ENCODE measurements at regions not wholly inside any gene's neighbourhood (a gene's known extent, or its start where the extent isn't known, plus 50 kb on each side); places are given as distances from the start of the nearest gene placed in this dataset.
"Not testable (repeated sequence)": the region's sequence is repeated elsewhere in the genome, so short reads cannot be mapped to it uniquely, and the experiment has no call there.

DNA sequence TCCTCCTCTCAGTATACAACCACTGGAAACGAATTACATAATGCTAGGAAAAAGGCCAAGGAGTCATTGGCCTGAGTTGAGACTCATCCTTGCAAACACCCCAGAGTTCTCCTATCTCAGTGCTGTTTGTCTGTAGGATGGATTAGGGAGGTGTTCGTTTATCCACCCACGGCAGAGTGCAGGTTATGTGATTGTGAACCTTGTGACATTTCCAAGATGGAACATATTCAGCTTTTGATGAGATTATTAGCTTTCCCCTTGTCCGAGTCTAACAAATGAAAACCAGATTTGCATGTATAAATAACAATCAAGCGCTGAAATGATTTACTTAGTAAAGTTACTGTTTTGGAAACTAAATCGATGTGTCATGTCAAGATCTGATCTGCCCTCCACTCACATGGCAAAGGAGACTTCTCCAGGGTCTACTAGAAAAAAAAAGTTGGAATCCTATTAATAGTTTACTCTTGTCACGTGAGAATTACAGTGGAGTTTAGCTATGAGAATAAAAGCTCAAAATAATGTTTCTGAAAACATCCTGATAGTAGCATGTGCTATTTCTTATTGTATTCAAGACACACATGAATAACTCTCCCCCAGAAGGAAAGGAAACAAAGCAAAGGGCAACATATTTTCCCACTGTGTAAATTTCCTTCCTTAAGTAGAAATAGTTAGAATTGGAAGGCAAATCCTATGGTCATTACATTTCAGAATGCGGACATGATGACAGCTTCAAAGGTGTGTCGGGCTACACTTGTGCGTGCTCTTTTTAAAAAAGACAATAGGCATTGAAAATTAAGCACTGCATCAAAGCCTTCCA is 600.4 kb downstream of the EBF1 start:
- no peak for DNase-seq (ENCODE audit: low read depth)

DNA sequence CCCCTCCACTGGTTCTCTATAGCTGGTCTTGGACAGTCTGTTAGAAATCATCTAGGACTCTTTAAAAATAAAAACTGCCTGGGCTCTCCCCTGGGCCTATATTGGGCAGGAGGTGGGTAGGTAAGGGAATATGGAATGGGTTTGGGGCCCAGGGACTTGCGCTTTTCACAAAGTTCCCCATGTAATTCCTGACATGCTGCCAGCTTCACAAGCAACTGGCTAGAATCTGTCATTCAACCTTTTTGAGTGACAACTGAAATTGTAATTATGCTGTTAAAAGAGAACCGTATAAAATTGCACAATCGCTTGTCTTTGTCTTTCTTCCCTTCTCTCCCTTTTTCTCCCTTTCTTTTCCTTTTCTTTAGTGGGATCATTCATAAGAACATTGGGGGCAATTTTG is 603.1 kb downstream of the EBF1 start:
- DNase-seq (ENCODE audit: low read depth) = no peak
- in situ Hi-C loops (cut with HindIII; ENCODE audit: low pct_unique_long_range_greater_than_20kb, low sequenced_read_pairs) = no loop called here

More for the DNA sequence above, 600.4 kb downstream of the EBF1 start:
- in situ Hi-C loops (cut with HindIII; ENCODE audit: low pct_unique_long_range_greater_than_20kb, low sequenced_read_pairs) = no loop called here

DNA sequence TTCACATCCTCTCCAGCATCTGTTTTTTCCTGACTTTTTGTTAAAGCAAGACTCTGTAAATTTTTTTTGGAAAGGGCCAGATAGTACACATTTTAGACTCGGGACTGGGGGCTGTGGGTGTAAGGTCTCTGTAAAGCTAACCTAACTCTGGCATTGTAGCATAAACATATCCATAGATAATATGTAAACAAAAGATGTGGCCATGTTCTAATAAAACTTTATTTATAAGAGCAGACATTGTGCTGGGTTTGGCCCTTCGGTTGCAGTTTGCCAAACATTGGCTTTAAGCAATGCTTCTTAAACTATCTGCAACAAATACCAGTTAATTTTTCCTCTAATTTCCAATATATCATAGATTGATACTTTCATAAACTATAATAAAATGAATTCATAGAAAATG is 605.2 kb downstream of the EBF1 start:
- DNase-seq (ENCODE audit: low read depth) = no peak
- in situ Hi-C loops (cut with HindIII; ENCODE audit: low pct_unique_long_range_greater_than_20kb, low sequenced_read_pairs) = no loop called here

DNA sequence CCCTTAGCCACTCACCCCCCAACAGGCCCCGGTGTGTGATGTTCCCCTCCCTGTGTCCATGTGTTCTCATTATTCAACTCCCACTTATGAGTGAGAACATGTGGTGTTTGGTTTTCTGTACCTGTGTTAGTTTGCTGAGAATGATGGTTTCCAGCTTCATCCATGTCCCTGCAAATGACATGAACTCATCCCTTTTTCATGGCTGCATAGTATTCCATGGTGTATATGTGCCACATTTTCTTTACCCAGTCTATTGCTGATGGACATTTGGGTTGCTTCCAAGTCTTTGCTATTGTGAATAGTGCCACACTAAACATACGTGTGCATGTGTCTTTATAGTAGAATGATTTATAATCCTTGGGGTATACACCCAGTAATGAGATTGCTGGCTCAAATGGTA is 605.7 kb downstream of the EBF1 start:
- DNase-seq (ENCODE audit: low read depth); in situ Hi-C loops (cut with HindIII; ENCODE audit: low pct_unique_long_range_greater_than_20kb, low sequenced_read_pairs): not testable (repeated sequence)

DNA sequence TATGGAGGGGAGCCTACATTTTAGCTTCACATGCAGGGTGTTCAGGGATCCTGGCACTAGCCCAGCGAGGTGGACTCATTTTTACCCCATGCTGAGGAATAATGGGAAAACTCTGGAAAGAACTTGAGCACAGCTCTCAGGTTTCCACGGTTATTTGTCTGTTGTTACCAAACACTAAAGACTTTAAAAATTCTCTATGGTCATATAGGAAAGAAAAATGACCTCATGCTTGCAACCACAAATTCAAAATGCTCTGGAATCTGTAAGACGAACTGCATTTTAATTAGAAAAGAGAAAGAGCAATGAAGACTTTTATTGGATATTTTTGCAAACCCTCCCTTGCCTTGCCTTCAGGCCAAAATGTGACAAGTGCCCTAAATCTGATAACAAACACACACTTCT is 606.9 kb downstream of the EBF1 start:
- in situ Hi-C loops (cut with HindIII; ENCODE audit: low pct_unique_long_range_greater_than_20kb, low sequenced_read_pairs) = no loop called here
- no peak for DNase-seq (ENCODE audit: low read depth)

DNA sequence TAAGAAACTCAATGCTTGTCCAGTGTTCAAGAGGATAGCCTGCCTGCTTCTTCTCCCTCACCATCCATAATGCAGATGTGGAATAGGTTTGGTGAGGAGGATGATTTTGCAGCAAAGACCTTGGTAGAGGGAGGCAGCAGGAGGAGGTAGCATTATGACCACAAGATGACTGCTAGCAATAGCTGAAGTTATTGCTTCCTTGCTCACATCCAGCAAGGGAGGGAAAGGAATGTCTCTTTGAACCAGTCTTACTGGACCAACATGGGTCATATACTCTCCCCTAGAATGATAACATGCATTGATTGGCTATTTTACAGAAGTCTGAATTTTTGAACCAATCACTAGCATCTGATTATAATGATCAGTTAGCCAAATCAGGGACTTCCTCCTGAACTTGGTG is 607.6 kb downstream of the EBF1 start:
- in situ Hi-C loops (cut with HindIII; ENCODE audit: low pct_unique_long_range_greater_than_20kb, low sequenced_read_pairs) = no loop called here
- DNase-seq (ENCODE audit: low read depth) = no peak

DNA sequence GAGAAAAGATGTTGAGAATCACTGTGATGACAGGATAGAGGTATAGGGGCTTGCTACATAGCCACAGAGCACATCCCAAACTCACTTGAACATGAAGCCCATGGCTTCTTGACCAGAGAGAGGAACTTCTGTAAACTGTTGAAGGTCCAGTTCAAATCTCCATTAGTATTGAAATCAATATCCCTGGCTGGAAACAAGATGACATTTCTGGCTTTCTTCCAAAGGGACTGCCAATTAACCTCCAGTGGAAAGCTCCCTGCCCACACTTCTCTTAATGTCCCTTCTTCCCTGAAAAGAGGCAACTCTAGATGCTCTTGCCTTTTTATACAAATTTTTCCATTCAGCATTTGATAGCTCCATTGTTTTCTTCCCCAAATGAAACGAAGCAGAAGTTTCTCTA is 612.1 kb downstream of the EBF1 start:
- in situ Hi-C loops (cut with HindIII; ENCODE audit: low pct_unique_long_range_greater_than_20kb, low sequenced_read_pairs) = no loop called here
- DNase-seq (ENCODE audit: low read depth) = no peak

DNA sequence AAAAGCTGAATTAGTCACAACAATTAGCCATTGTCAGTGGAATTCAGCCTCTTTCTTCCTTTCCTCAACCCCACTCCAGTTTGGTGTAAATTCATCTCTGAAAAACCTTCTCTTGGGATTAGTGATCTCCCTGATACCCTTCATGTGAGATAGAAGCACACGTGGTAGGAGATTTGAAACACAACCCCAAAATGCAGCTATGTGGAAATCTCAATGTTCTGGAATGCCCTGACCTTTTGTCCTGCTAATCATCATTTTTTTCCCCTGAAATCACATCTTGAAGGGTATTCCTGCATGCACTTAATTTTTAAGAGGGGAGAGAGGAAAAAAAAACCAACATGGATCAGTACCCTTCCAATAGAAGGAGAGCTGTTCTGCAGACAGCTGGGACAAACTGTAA is 612.6 kb downstream of the EBF1 start:
- no peak for DNase-seq (ENCODE audit: low read depth)
- in situ Hi-C loops (cut with HindIII; ENCODE audit: low pct_unique_long_range_greater_than_20kb, low sequenced_read_pairs) = no loop called here

DNA sequence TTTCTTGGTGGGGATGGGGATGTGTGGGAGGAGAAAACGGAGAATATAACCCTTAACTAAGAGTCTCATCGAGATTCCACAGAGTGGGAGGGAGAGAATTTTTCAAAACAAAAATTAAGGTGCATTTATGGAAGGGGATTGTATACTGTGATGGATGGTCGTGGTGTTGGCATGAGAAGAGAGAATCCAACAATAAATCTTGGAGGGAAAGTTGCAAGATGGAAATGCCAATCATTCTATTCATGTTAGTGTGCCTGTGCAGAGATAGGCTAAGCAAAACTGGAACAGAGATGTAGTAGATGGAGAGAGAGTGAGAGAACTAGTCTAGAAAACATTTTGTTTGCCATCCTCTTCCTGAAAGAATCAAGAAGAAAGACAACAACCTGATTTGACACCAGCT is 613.1 kb downstream of the EBF1 start:
- in situ Hi-C loops (cut with HindIII; ENCODE audit: low pct_unique_long_range_greater_than_20kb, low sequenced_read_pairs) = no loop called here

DNA sequence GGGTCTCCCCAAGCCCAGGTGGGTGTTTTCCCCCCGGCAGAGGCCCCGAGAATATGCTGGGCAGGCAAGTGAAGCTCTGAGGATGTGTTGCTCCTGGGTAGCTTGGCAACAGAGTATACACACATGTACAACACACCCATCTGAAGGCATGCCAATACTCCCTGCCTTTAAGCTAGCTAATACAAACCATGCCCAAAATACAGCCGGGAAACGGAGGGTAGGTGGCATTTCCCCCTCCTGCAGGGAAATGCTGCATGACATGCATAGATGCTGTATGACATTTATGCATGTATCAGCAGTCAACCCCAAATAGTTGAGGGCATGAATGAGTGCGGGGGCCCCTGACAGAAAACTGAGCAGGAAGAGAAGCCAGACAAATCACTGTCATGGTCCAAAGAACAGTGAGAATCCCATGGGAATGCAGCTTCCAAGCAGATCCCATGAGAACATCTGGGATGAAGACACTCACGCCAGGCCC is 614.1 kb downstream of the EBF1 start:
- in situ Hi-C loops (cut with HindIII; ENCODE audit: low pct_unique_long_range_greater_than_20kb, low sequenced_read_pairs) = no loop called here
- no peak for DNase-seq (ENCODE audit: low read depth)

More for the DNA sequence above, 613.1 kb downstream of the EBF1 start:
- DNase-seq (ENCODE audit: low read depth) = no peak

DNA sequence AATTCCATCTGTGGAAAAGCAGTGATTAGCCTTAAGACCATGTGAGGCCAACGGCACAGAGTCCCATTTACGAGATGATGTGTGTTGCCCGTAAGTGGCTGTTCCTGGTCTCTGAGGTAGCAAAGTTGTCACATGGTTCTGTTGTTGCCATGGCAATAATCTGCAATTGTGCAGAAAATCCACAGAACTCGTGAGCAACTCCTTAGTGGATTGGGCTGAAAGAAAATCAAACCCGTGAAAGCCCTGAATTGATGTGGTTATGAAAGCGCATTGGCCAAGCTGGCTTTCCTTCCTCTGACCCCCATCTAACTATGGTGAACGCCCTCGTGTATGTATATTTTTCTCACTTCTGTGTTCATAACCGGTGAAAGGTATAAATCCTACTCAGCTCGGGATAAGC is 614.7 kb downstream of the EBF1 start:
- in situ Hi-C loops (cut with HindIII; ENCODE audit: low pct_unique_long_range_greater_than_20kb, low sequenced_read_pairs) = no loop called here
- DNase-seq (ENCODE audit: low read depth) = no peak

DNA sequence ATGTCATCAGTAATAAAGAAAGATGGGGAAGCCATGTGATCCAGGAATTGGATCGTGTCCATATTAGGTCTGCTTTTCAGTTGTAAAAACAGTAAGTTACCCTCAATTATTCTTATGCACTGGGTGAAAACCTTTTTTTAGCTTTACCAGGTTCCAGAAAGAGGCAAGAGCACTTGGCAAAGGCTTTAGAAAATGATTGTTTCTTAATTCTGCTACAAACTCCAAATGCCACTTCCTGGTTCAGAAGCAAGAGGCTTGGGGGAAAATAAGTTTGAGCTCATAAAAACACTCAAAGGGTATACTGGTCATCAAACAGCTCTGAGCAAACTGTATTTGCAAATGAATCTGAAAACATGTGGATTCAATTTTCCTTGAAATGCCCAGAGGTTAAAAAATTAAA is 615.6 kb downstream of the EBF1 start:
- DNase-seq (ENCODE audit: low read depth) = no peak
- in situ Hi-C loops (cut with HindIII; ENCODE audit: low pct_unique_long_range_greater_than_20kb, low sequenced_read_pairs) = no loop called here

DNA sequence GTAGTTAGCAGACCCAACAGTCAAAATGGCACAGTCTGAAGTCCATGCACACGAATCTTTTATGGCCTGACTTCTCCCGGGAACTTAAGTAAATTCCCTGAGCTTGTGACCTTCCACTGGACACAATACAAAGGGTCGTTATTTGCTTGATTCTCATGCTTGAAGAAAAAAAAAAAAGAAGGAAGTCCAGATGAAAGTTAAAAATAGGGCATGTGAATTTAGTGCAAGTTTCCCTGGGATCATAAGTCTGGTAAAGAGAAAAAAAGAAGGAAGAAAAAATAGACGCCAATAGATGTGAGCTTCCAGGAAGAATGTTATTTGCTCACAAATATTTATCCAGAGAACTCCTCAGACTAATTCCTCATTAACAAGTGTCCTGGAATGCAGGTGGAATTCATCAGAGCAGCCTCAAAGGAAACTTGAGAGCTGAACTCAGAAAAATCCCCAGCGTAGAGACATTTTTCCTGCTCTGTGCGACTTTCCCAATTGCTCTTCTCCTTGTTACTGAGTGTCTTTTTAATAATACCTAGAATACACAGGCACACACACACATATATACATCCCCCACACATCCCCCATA is 616.3 kb downstream of the EBF1 start:
- DNase-seq (ENCODE audit: low read depth) = no peak
- in situ Hi-C loops (cut with HindIII; ENCODE audit: low pct_unique_long_range_greater_than_20kb, low sequenced_read_pairs) = no loop called here

DNA sequence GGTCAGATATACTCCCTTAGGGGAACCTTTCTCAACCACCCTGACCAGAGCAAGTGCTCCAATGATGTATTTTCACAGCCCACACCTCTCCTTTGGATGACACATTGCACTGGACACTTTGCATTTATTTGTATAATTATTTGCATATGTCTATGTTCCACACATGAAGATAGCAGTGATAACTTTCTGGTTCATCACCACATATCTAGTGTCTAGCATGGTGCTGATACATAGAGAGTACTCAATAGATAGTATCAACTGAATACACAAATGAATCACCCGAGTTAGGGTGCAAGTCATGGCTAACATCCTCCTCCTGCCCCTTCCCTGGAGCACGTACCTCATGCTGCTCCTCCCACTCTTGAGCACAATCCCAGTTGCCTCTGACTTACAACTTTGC is 617.6 kb downstream of the EBF1 start:
- no peak for DNase-seq (ENCODE audit: low read depth)
- in situ Hi-C loops (cut with HindIII; ENCODE audit: low pct_unique_long_range_greater_than_20kb, low sequenced_read_pairs) = no loop called here

DNA sequence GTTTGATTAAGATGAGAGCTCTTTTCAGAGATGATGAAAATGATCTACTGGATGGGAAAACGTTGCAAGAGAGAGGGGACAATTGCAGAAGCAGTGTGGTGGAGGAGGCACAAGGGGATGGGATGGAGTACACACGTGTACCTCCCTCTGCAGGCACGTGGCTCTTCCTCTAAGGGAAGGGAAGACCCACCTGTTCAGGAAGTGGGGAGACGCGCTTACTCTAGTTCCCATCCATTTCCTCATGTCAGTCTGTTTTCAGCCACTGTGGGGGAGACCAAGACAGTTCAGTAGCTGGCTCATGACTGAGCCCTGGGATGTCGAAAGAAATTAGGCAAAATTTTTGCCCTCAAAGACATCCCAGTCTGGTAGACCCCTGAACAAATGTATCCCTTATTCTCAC is 619.2 kb upstream of the CLINT1 start:
- in situ Hi-C loops (cut with HindIII; ENCODE audit: low pct_unique_long_range_greater_than_20kb, low sequenced_read_pairs) = no loop called here
- DNase-seq (ENCODE audit: low read depth) = no peak

DNA sequence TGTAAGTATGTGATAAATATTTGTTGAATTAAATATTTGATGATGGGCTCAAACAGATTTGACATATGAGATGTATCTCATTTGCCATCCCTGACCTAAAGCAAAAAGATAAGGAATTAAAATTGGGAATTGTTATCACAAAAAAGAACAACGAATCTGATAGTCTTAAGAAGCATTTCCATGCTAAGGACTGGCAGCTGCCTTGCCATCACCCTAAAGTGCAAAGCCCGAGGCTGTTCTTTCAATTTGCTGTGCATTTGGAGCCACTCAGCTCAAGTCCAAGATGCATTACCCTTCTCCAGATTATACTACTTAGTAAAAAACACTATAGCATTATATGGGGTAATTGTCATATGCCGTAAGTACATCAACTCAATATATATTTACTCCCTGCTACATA is 618.3 kb upstream of the CLINT1 start:
- in situ Hi-C loops (cut with HindIII; ENCODE audit: low pct_unique_long_range_greater_than_20kb, low sequenced_read_pairs) = no loop called here
- no peak for DNase-seq (ENCODE audit: low read depth)

DNA sequence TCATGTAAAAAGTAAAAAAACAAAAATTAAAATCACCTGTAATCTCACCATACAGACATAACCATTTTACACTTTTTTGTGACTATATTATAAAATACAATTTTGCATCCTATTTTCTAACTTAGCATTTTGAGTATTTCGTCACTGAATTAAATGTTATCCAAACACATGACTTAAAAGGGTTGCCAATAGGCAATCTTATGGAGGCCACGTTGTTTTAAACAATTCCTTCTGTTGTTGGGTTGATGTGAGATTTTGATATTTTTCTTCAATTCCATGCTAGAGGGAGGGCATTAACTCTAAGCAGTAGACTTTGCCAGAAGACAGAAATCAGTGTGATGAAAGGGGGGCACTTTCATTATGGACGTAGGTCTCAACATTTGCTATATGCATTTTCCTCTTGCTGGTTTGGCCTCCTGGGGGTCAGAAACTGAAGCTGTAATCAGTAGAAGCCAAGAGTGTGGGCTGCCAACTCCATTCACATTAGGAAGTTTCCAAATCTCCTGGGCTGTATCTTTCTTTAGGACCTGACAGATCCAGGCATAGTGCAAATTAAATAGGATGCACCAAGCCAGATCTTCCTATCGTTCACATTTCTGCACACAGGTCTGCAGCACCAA is 614.2 kb upstream of the CLINT1 start:
- in situ Hi-C loops (cut with HindIII; ENCODE audit: low pct_unique_long_range_greater_than_20kb, low sequenced_read_pairs) = no loop called here
- no peak for DNase-seq (ENCODE audit: low read depth)

DNA sequence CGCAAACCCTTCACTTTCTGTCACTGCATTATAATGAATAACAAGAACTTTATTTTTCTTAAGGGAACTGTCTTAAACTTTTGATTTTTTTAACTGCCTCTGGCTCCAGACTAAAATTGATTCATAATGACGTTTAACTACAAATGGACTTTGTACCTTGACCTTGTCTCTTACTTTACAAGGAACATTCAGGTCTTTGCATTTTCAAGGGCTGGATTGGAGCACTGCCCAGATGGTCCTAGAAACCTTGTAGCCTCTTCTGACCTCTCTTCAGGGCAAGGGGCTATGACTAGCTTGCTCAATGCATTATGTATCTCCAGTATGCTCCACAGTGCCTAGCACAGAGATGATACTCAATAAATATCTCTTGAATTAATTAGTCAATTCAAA is 612.6 kb upstream of the CLINT1 start:
- no peak for DNase-seq (ENCODE audit: low read depth)
- in situ Hi-C loops (cut with HindIII; ENCODE audit: low pct_unique_long_range_greater_than_20kb, low sequenced_read_pairs) = no loop called here

DNA sequence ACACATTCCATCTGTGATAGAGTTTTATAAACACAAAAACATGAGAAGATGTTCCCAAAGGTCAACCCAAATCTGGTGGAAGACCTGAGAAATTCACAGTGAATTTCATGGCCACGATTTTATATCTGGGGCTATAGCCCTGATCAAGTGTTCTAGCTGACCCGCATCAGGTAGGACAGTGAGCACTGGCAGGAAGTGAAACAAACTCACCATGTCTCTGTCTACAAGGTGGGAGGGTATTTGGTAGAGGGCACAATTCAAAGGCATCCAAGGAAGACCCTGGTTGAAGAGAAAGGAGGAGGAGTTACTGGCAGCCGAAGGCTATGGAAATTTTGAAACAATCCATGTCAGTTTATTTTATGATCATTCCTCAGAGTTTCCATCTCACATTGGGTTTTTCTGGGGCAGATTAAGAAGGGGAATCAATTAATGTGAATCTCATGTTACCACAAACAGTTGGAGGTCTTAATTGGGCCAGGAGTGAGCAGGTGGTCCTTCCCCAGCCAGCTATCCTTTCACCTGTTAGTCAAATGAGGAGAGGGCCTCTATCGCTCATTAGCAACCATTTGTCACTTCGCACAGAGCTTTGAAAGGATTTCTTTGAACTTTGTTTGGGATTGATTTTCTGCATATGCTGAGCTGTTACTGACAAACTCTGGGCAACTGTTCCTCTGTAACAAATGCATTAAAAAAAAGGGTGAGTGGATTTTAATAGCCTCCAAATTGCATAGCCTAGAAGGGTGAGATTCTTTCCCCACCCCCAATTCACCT is 612.0 kb upstream of the CLINT1 start:
- in situ Hi-C loops (cut with HindIII; ENCODE audit: low pct_unique_long_range_greater_than_20kb, low sequenced_read_pairs) = no loop called here
- no peak for DNase-seq (ENCODE audit: low read depth)
